ENCODE measurements at regions not wholly inside any gene's neighbourhood (a gene's known extent, or its start where the extent isn't known, plus 50 kb on each side); places are given as distances from the start of the nearest gene placed in this dataset.

DNA sequence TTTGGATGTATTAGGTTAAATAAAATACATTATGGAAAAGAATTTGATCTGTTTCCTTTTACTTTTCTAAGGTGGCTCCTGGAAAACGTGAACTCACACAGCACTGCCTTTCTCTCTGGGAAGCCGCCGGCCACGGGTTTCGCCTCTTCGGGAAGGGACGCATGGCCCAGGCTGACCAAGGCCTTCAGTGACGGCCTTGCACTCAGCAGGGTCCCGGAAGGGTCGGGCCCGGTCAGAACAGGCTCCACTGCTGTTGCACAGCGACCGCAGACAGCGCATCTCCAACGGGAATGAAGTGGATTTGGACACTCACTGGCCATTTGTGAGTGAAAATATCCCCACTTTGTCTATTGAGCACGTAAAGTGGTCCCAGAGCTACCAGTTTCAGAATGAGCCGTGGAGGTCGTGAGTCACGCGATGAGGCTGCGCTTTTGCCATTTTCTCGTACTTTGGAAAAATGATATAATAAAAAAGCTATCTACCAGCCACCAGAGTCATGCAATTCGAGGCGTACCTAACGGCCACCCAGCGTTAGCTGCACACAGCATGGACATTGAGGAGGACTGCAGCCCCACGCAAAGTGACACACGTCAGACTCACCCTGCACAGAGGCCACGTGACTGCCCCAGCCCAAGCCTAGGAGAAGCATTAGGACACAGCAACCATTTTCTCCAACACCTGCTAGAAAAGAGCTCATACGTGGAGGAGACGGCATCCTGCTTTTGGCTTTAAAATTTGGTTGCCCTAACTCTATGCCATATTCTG is 244.3 kb downstream of the TTLL2 start:
- Histone ChIP-seq H3K27ac (ENCODE audit: low read depth, low read length, poor library complexity, severe bottlenecking) (no peak overlapping the region), H3K9me2 (ENCODE audit: insufficient read depth, low read length) (no peaks in the 10 kb centered on the region), H3K4me2 (ENCODE audit: low read length) (no peak overlapping the region), H3K79me2 (ENCODE audit: insufficient read depth, low read depth, low read length) (no peaks in the 10 kb centered on the region), H4K20me1 (ENCODE audit: insufficient read depth, low read length) (no peaks in the 10 kb centered on the region), H3K9me3 (ENCODE audit: low read length) (no peaks in the 10 kb centered on the region), H3K4me1 (ENCODE audit: insufficient read depth, low read length, poor library complexity, severe bottlenecking) (no peaks in the 10 kb centered on the region), H3K36me3 (ENCODE audit: insufficient read depth, low read length) (no peaks in the 10 kb centered on the region), H2AFZ (ENCODE audit: low read length) (no peak overlapping the region), H3K4me3 (ENCODE audit: low read depth, low read length, poor library complexity, severe bottlenecking) (no peak overlapping the region)
- CTCF ChIA-PET (ENCODE audit: unreplicated experiment): no interaction called here
- no peak for DNase-seq (ENCODE audit: low spot score)
- BruUV-seq (replicated peaks): no TSS peak
- POLR2A ChIA-PET: no interaction called here
- TF ChIP-seq EZH2phosphoT487 (IDR thresholded peaks at IDR 0.05; ENCODE audit: borderline replicate concordance, low read depth, low read length): no peak
- TF ChIP-seq, protein P1, sequence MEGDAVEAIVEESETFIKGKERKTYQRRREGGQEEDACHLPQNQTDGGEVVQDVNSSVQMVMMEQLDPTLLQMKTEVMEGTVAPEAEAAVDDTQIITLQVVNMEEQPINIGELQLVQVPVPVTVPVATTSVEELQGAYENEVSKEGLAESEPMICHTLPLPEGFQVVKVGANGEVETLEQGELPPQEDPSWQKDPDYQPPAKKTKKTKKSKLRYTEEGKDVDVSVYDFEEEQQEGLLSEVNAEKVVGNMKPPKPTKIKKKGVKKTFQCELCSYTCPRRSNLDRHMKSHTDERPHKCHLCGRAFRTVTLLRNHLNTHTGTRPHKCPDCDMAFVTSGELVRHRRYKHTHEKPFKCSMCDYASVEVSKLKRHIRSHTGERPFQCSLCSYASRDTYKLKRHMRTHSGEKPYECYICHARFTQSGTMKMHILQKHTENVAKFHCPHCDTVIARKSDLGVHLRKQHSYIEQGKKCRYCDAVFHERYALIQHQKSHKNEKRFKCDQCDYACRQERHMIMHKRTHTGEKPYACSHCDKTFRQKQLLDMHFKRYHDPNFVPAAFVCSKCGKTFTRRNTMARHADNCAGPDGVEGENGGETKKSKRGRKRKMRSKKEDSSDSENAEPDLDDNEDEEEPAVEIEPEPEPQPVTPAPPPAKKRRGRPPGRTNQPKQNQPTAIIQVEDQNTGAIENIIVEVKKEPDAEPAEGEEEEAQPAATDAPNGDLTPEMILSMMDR (conservative IDR thresholded peaks at IDR 0.05; ENCODE audit: low read length): no peak
- intact Hi-C loops (cut with micrococcal nuclease; ENCODE audit: unreplicated experiment): no loop called here

DNA sequence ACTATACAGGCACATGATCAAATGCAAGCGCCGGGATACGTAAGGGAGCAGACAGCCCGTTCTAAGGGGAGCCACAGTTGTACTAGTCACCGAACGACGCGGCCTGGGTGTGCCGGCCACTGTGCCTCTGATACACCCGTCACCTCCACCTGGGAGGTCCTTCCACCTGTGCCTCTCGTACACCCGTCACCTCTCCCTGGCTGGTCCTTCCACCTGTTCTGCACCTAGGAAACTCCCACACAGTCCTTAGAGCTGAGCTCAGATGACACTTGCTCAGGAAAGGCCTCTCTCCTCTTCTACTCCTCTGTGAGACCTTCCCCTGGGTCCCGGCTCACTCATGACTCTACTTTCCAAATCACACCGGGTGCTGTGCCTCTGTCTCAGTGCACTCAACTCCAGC is 245.0 kb downstream of the TTLL2 start:
- H3K9me3 ChIP-seq (ENCODE audit: low read length): no peaks in the 10 kb centered on the region
- no peaks in the 10 kb centered on the region for H3K9me2 ChIP-seq (ENCODE audit: insufficient read depth, low read length)
- no peak overlapping the region for H3K4me2 ChIP-seq (ENCODE audit: low read length)
- DNase-seq (ENCODE audit: low spot score): no peak
- H3K4me3 ChIP-seq (ENCODE audit: low read depth, low read length, poor library complexity, severe bottlenecking): no peak overlapping the region
- no peaks in the 10 kb centered on the region for H3K36me3 ChIP-seq (ENCODE audit: insufficient read depth, low read length)
- no peaks in the 10 kb centered on the region for H4K20me1 ChIP-seq (ENCODE audit: insufficient read depth, low read length)
- intact Hi-C loops (cut with micrococcal nuclease; ENCODE audit: unreplicated experiment): no loop called here
- ChIA-PET POLR2A (no interaction called here), CTCF (ENCODE audit: unreplicated experiment) (no interaction called here)
- H3K79me2 ChIP-seq (ENCODE audit: insufficient read depth, low read depth, low read length): no peaks in the 10 kb centered on the region
- no peaks in the 10 kb centered on the region for H3K4me1 ChIP-seq (ENCODE audit: insufficient read depth, low read length, poor library complexity, severe bottlenecking)
- no peak overlapping the region for H2AFZ ChIP-seq (ENCODE audit: low read length)
- no peak overlapping the region for H3K27ac ChIP-seq (ENCODE audit: low read depth, low read length, poor library complexity, severe bottlenecking)
- TF ChIP-seq EZH2phosphoT487 (IDR thresholded peaks at IDR 0.05; ENCODE audit: borderline replicate concordance, low read depth, low read length): no peak
- TF ChIP-seq, protein P1 (conservative IDR thresholded peaks at IDR 0.05; ENCODE audit: low read length): no peak
- BruUV-seq (replicated peaks): no TSS peak
